ENCODE measurements at regions not wholly inside any gene's neighbourhood (a gene's known extent, or its start where the extent isn't known, plus 50 kb on each side); places are given as distances from the start of the nearest gene placed in this dataset.

DNA sequence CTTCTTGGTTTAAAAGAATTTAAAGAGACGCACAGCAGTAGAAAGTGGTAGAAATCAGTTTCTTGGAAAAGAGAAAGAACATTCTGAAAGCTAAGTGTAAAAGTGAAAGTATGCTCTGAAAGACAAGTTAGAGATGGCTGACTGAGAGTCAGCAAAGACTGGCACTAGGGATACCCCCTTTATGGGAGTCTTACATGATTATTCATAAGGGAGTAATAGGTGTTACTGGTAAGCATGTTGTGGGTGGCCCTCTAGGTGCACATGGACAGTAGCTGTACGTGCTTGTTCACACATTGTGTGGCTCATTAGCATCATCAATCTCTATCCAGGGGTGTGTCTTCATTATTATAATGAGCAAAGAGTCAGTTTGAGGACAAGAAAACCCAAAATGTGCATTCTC lies 816.2 kb downstream of the CBLN2 start:
- DNase-seq (ENCODE audit: low spot score), result no peak

DNA sequence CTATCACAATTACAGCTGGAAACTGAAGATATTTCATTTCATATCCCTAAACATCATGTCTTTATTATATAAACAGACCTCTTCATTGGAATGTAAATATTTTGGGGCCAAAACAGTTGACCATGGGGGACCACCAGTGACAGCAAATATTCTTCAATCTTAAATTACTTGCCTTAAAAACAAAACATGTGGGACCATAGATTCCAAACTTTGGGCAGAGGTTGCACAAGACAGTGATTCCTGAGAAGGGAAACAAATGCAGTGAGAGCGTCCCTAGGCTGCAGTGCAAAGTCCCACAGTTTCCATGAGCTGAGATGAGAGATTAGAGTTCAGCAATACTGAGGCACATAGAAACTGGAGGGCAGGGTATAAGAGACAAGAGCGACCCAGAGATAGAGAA lies 818.9 kb downstream of the CBLN2 start:
- DNase-seq (ENCODE audit: low spot score), result no peak

DNA sequence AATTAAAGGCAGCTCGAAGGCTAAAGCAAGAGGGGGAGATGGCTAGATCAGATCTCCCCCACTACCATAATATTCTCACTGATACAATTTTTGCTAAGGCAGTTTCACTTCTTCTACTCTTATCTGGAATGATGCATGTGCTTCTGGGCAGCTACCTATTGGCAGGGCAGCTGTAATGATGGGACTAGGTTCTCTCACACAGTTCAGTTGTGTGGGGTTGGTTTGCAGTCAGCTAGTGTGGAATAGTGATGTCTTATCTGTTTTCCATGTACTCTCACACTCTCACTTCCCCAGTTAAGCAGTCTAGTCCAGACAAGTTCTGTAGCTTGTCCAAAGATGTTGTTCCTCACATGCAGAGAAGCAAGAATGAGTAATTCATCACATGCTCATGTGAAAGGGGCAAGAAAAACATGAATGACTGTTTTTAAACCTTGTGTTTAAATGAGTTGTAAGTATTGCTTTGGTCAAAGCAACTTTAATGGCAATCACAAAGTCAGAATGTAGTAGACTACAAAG lies 836.1 kb downstream of the CBLN2 start:
- no peak for DNase-seq (ENCODE audit: low spot score)

DNA sequence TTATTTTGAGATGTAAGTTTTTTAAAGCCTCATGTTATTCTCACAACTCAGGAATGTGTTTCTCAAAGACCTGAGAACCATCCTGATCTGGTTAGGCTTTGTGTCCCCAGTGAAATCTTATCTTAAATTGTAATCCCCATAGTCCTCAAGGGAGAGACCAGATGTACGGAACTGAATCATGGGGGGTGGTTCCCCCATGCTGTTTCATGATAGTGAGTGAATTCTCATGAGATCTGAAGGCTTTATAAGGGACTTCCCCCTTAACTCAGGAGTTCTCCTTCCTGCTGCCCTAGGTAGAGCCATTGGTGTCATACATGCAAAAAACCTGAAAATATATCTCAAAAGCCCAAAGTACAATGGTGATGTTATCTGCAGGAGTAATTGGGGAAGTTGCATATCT lies 836.7 kb downstream of the CBLN2 start:
- DNase-seq (ENCODE audit: low spot score), result no peak

DNA sequence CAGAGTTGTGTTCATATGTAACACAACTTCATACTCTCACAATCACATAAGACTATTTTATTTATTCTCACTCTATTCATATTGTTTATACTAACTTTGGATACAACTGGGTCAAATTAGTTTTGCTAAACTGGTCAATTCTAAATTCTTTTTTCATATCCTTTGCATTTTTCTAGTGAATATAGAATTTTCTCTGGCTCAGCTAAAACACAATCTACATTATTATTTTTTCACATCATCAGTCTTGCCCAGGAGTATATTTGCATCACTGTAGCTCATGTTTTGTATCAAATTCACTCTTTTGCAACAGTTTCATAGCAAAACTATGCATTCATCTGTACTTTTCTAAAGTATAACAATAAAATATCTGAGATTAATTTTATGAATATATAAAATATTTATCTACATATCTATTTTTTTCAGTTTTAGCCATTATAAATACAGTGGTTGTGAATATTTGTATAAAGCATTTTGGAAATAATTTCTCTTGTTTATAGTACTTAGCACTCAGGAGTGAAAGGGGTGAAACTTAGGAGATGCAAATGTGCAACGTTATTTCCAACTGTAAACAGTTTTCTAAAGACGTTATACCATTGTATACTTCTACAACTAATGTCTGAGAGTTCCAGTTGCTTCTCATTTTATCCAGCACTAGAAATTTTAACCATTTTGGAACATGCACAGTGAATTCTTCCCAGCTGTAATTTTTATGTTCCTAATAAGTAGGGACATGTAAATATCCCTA lies 854.6 kb downstream of the CBLN2 start:
- DNase-seq (ENCODE audit: low spot score), result no peak

DNA sequence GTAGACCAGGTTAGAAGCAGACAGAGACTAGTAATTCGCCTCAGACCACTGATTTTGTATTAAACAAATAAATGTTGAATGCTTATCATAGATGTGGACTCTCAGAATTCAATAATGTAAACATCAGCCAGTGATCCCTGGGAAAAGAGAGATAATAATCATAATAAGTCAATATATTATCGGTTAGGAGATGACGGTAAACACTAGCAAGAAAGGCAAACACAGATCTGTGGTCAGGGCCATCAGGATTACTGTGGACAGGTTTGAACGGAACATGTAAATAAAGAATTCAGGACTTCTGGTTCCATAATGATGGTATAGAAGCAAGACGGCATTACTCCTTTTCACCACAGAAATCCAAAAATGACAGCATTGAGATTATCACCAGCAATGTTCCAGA lies 861.6 kb downstream of the CBLN2 start:
- no peak for DNase-seq (ENCODE audit: low spot score)

DNA sequence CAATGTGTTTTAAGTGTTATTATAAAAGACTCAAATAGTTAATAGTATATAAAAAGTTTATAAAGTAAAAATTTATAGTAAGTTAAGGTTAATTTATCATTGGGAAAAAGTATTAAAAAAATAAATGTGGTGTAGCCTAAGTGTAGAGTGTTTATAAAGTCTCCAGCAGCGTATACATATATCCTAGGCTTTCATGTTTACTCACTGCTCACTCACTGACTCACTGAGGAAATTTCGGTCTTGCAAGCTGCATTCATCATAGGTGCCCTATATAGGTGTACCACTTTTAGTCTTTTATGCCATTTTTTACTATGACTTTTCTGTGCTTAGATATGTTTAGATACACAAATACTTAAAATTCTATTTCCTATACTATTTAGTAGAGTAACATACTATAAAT lies 866.0 kb downstream of the CBLN2 start:
- DNase-seq (ENCODE audit: low spot score), result no peak

DNA sequence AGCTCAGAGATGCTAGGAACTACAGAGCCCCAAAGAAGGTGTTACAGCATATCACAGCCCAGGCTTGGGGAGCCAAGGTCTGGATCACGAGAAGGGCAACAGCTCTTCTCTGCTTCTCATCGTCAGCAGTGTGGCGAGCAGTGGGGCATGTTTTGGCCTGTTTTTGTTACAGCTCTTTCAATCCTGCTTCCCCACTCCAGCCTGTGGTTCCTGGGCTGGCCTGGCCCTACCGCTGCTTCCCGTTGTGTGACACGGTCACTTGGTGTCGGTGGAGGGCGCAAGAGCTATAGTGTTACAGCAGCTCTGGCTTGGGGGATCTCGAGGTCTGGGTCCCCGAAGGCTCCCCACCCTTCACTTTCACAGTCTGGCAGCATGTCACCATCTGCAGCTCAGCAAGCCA lies 870.2 kb downstream of the CBLN2 start:
- no peak for DNase-seq (ENCODE audit: low spot score)

DNA sequence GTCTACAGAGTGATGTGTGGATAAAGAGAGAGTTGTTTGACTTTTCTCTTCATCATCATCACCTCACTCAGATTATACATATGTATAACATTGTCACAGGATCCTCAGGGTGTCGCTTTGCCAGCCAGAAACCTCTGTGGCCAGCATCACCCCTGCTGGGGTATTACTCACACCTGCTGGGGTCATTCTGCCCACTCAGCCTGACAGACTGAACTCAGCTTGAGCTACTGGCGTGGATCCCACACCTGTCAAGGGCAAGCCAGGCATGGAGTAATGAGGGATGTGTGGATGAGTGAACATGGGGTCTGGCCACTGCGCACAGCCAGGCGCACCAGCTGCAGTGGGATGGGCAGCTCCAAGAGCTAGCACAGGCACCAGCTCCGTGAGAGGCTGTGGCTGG lies 870.6 kb downstream of the CBLN2 start:
- no peak for DNase-seq (ENCODE audit: low spot score)

DNA sequence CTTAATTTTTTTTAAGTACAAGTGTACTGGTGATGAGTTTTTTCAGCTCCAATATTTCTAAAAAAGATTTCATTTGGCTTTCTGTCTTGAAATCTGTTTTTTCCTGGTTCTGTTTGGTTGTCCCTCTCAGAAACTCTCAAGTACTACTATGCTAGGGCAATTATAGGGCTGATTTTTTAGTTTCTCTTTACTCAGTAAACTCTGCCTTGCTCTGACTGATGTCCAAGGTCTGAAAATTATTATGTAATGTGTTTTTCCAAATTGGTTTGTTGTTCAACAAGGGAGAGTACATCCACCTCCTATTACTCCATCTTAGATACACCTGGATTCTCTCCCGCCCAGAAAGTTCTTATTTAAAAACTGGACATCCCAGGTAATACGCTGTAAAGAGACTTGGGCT lies 877.7 kb downstream of the CBLN2 start:
- DNase-seq (ENCODE audit: low spot score), result no peak

DNA sequence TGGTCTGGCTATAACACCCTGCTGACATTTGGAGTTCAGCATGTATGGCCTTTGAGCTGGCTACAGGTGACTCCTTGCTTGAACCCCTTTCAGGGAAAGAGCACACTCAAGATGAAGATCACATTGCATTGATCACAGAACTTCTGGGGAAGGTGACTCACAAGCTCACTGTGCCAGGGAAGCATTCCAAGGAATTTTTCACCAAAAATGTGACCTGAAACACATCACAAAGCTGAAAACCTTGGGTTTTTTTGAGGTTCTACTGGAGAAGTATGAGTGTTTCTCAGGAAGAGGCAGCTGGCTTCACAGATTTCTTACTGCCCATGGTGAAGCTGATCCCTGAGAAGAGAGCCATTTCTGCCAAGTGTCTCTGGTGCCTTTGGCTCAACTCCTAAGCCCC lies 879.0 kb downstream of the CBLN2 start:
- no peak for DNase-seq (ENCODE audit: low spot score)

DNA sequence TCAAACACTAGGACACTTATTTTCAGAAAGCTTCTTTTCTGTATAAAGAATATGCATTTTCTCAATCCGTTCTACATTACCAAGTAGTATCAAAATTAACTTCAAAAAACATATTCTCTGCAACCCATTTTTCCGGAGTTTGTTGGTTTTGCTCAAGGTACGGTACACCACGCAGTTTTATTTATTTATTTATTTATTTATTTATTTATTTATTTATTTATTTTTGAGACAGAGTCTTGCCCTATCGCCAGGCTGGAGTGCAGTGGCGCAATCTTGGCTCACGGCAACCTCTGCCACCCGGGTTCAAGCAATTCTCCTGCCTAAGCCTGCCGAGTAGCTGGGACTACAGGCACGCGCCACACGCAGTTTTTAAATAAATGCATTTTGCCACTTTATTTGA lies 900.3 kb downstream of the CBLN2 start:
- DNase-seq (ENCODE audit: low spot score), result no peak

DNA sequence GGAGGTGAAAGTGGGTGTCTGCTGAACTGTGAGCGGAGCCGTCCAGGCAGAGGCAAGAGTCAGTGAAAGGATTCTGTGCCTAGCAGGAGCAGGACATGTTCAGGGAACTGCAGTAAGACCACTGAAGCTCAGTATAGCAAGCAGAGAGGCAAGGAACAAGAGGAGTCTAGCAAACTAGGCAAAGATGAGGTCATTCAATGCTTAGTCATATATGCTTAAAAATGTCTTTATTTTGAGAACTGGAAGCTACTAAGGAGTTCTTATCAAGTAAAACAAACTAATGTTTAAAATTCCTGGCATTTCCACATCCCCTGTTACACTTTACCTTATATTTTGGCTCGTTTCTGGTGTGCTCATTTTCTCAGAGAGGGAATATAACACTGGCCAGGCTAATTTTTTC lies 913.4 kb downstream of the CBLN2 start:
- no peak for DNase-seq (ENCODE audit: low spot score)

DNA sequence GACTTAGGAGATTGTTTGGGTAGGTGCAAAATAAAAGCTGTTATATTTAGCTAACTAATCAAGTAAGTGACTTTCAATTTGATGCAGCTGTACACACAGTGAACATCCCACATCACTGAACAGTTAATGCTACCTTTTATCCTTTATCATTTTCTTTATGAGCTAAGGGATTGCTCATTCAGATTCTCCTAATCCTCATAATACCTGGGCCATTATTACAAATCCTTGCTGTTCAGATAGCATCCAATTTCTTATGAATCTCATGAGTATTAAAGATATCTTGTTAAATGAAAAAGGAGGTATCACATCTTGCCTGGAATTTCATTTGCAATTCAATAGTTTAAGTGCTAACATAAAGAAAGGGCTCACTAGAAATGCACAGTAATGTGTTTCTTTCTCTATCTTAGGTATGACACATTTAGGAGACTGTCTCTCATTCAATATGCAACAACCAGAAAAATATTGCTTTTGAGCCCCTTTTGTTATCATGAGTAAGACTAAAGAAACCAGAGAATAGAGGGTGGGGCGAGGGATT lies 918.5 kb downstream of the CBLN2 start:
- no peak for DNase-seq (ENCODE audit: low spot score)

DNA sequence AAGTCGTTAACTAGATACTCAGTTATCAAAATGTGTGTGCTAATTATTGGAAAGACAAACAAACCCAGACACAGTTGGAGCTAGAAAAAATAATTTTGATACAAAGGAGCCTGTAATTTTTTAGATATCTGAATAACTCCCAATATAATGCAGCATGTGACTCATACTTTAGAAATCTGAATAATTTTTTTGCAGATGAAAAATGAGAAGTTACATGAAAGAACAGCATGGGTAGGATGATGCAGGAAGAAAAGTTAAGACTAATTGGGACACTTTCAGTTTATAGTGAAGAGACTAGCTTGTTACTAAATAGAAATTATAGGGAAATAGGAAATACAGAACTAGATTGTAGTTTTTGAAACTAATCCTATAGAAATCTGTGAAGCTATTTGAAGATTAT lies 945.8 kb downstream of the CBLN2 start:
- no peak for DNase-seq (ENCODE audit: low spot score)

DNA sequence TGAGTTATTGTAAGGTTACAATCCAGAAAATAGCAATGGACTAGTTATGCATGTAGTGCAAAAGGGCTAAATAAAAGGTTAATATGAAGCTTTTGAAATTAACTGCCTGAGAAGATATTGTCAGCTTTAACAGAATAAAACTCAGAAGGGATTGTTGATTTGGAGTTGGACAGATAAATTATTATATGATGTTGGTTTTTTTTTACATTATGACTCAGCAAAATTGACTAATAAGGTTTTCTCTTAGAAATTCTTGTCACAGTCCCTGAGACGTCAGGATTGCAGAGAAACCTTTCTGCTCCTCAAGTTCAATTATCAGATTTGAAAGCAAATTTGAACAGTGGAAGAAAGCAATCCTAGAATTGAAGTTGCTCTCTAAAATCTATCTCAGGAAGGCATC lies 946.9 kb downstream of the CBLN2 start:
- no peak for DNase-seq (ENCODE audit: low spot score)

DNA sequence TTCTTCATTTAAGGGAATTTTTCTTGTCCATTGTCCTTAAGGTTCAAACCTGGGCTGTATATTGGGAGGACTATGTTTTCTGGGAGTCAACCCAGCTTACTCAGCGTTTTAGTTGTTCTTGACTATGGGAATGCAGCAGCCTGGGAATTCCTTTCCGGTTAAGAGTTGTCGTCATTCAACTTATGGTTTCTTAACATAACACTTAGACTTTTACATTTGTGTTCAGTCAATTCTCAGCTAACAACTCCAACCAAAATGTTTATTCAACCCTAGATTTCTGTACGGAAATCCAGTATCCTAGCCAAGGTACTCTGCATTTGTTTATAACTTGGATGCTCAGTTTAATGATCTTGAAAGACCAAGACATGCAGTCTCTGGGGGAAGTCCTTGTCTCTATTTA lies 960.9 kb downstream of the CBLN2 start:
- no peak for DNase-seq (ENCODE audit: low spot score)

DNA sequence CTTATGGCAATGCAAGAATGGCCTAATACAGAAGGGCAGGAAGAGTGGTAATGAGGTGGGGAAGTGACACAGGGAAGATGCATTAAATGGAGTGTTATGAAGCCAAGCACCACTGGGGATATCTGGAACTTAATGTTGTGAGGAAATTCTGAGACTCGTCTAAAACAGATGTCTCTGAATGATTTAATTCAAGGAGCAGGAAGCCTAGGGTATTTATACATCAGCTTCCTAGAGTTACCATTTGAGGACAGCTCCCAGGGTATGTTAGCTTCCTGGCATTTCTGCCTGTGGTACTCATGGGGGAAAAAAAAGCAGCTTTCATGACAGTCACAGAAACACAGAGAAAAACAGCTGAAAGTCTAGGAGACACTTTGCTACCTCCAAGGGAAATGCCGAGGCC lies 989.5 kb downstream of the CBLN2 start:
- DNase-seq (ENCODE audit: low spot score), result no peak

DNA sequence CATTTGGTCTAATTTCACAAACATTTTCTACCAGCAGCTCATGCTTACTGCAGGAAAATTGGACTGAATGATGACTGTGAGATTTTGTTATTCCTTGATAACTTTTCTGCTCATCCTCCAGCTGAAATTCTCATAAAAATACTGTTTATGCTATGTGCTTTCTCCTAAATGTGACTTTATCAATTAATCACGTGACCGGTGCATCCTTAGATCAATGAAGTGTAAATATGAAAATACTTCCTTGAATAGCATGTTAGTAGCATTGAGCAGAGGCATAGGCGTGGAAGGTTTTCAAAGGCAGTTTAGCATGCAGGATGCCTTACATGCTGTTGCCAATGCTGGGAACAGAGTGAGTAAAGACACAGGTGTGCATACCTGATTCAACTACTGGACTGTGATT lies 1002.5 kb downstream of the CBLN2 start:
- DNase-seq (ENCODE audit: low spot score), result no peak

DNA sequence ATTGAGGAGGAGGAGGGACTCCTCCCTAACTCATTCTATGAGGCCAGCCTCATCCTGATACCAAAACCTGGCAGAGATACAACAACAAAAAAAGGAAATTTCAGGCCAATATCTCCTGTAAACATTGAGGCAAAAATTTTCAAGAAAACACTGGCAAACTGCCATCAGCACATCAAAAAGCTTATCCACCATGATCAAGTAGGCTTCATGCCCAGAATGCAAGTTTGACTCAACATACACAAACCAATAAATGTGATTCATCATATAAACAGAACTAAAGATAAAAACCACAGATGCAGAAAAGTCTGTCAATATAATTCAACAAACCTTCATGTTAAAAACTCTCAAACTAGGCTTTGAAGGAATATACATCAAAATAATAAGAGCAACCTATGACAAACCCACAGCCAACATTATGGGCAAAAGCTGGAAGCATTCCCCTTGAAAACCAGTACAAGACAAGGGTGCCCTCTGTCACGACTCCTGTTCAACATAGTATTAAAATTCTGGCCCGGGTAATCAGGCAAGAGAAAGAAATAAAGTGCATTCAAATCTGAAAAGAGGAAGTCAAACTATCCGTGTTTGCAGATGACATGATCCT lies 1014.3 kb downstream of the CBLN2 start:
- DNase-seq (ENCODE audit: low spot score), result no peak

DNA sequence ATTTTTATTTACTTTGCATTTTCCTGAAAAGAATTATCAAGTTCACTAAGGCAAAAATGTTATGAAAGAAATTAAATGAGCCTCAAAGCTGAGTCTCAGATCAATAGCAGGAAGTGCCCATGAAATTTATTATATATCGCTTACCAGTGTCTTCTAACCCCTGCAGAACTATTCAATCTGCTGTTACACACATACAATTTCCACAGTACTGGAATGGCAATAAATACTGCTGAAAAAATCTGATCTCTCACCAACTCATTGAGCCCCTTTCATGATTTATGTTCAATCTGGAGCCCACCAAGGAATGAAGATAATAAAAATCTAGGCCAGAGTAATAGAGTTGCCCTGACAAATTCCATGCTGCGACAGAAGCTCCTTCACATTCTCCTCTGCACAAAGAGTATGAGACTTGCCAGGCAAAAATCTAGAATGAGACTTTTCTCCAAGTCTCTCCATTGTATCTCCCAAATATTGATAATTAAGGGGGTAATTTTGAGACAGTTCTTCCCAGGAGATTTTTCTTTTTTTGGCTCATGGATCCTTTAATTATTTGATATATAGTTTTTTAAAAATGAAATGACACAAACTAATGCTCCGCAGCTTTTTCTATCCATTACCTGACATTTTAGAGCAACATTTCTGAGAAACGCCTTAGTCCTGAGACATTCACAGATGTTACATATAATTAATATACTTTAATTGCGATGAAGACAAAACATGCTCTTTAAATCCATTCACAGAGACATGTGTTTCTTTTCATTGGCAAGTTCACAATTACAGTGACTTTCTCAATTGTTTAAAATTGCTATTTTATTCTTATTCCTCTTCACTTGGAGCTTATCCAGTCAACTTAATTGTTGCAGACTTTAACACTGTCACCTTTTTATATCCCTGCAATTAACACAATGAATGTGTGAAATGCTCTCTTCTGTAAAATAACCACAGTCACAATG lies 1020.4 kb downstream of the CBLN2 start:
- no peak for DNase-seq (ENCODE audit: low spot score)

DNA sequence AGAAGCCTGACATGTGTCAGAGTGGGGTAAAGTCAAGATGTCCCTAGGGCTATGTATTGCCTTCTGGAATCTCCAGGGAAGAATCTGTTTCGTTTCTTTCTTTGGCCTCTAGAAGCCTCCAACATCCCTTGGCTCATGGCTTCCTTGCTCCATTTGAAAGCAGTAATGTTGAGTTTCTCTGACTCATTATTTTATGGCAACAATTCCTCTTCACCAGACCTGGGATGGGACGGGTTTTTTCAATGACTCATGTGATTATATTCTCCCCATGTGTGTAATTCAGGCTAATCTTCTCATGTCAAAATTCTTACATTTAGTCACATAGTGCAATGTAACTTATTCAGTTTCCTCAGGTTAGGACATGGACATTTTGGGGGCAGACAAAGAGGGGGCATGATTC lies 1038.6 kb downstream of the CBLN2 start:
- no peak for DNase-seq (ENCODE audit: low spot score)

DNA sequence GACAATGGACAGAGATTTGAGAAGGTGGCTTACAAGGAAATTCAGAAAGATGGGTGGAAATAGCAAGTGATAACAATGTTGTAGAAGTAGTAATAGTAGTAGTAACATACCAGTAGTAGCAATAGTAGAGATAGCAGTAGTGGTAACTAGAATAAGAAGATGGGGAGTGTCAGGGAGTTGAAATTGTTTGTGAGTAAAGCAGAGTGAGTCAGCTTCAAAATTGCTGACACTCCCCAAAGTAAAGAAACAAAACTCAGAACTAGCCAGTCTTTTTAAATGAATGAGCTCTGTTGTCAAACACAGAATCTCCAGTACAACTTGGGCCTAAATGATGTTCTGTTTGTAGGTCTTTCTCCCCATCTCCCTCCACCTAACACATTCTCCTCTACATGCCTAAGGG lies 1040.9 kb downstream of the CBLN2 start:
- no peak for DNase-seq (ENCODE audit: low spot score)
